ENCODE measurements at regions not wholly inside any gene's neighbourhood (a gene's known extent, or its start where the extent isn't known, plus 50 kb on each side); places are given as distances from the start of the nearest gene placed in this dataset.

DNA sequence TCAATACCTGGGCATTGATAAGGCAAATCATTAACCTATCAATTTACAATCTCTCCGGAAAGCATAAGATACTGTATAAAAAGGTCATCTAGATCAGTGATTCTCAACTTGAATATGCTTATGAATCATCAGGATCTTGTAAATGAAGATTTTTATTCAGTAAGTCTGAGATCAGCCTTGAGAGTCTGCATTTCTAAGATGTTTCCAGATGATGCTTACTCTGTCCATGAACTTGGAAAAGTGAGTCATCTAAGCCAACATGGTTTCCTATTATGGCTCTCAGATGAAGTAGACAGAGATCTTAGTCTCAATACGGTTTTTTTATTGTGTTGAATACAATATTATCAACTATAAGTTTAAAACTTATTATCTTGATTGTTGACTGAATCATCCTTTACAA, 226.4 kb upstream of the KIRREL3 start:
- H3K36me3 Mint-ChIP-seq (ENCODE audit: low read depth), result no peaks in the 10 kb centered on the region
- CTCF ChIA-PET, result no interaction called here
- DNase-seq (no peak), ATAC-seq (no peak)
- H3K27ac Mint-ChIP-seq, result no peak overlapping the region
- no peaks in the 10 kb centered on the region for H3K9me3 Mint-ChIP-seq
- TF ChIP-seq, protein P1, sequence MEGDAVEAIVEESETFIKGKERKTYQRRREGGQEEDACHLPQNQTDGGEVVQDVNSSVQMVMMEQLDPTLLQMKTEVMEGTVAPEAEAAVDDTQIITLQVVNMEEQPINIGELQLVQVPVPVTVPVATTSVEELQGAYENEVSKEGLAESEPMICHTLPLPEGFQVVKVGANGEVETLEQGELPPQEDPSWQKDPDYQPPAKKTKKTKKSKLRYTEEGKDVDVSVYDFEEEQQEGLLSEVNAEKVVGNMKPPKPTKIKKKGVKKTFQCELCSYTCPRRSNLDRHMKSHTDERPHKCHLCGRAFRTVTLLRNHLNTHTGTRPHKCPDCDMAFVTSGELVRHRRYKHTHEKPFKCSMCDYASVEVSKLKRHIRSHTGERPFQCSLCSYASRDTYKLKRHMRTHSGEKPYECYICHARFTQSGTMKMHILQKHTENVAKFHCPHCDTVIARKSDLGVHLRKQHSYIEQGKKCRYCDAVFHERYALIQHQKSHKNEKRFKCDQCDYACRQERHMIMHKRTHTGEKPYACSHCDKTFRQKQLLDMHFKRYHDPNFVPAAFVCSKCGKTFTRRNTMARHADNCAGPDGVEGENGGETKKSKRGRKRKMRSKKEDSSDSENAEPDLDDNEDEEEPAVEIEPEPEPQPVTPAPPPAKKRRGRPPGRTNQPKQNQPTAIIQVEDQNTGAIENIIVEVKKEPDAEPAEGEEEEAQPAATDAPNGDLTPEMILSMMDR (IDR thresholded peaks at IDR 0.05), result no peak
- POLR2A ChIA-PET, result no interaction called here
- no peaks in the 10 kb centered on the region for H3K4me1 Mint-ChIP-seq (ENCODE audit: low read depth)
- no peaks in the 10 kb centered on the region for H3K27me3 Mint-ChIP-seq
- H3K4me3 Mint-ChIP-seq, result no peak overlapping the region
- intact Hi-C loops (cut with micrococcal nuclease), result no loop called here

GRCh38 chr11:127226380-127226779, 225.8 kb upstream of the KIRREL3 start:
- intact Hi-C loops (cut with micrococcal nuclease), result no loop called here
- ChIA-PET POLR2A (no interaction called here), CTCF (no interaction called here)
- no peaks in the 10 kb centered on the region for H3K36me3 Mint-ChIP-seq (ENCODE audit: low read depth)
- H3K4me3 Mint-ChIP-seq, result no peak overlapping the region
- no peaks in the 10 kb centered on the region for H3K9me3 Mint-ChIP-seq
- DNase-seq (no peak), ATAC-seq (no peak)
- H3K27me3 Mint-ChIP-seq, result no peaks in the 10 kb centered on the region
- TF ChIP-seq, protein P1 (IDR thresholded peaks at IDR 0.05), result no peak
- no peaks in the 10 kb centered on the region for H3K4me1 Mint-ChIP-seq (ENCODE audit: low read depth)
- H3K27ac Mint-ChIP-seq, result no peak overlapping the region

DNA sequence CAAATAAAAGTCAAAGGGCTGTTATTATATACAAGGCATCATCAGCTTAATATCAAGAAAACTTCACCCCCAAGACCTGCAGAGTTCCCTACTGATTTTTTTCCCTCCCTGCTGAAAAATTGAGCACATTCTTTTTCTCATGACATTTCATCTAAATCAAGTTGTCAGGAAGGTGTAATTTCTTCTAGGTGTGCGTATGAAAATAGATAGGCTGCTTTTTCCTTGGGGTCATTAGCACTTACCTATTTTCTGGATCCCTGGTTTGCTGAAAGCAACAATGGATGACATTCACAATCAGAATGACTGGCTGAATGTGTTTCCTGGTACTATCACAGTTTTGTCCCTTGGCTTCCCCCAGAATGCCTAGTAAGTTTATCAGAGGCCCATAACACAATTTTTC, 225.0 kb upstream of the KIRREL3 start:
- TF ChIP-seq, protein P1 (IDR thresholded peaks at IDR 0.05), result no peak
- H3K27ac Mint-ChIP-seq, result no peak overlapping the region
- no peak for DNase-seq
- H3K36me3 Mint-ChIP-seq (ENCODE audit: low read depth), result no peaks in the 10 kb centered on the region
- no peaks in the 10 kb centered on the region for H3K4me1 Mint-ChIP-seq (ENCODE audit: low read depth)
- H3K4me3 Mint-ChIP-seq, result no peak overlapping the region
- POLR2A ChIA-PET, result no interaction called here
- H3K27me3 Mint-ChIP-seq, result no peaks in the 10 kb centered on the region
- no peak for ATAC-seq
- intact Hi-C loops (cut with micrococcal nuclease), result no loop called here
- CTCF ChIA-PET, result interaction anchor here (1.1 kb wide), 1 partner anchor 10 kb away, joined by 3 read pairs; no protein-coding TSS in a partner anchor
- no peaks in the 10 kb centered on the region for H3K9me3 Mint-ChIP-seq

- ChIA-PET POLR2A (no interaction called here), CTCF (no interaction called here)
- no peaks in the 10 kb centered on the region for H3K9me3 Mint-ChIP-seq
- H3K36me3 Mint-ChIP-seq (ENCODE audit: low read depth), result no peaks in the 10 kb centered on the region
- intact Hi-C loops (cut with micrococcal nuclease), result no loop called here
- H3K4me3 Mint-ChIP-seq, result no peak overlapping the region
- H3K27me3 Mint-ChIP-seq, result no peaks in the 10 kb centered on the region
- DNase-seq, result no peak
- no peak overlapping the region for H3K27ac Mint-ChIP-seq
- TF ChIP-seq, protein P1 (IDR thresholded peaks at IDR 0.05), result no peak
- no peak for ATAC-seq
- H3K4me1 Mint-ChIP-seq (ENCODE audit: low read depth), result no peaks in the 10 kb centered on the region
Measured at GRCh38 chr11:127224276-127224675, 223.7 kb upstream of the KIRREL3 start.

GRCh38 chr11:127223633-127224032, 223.1 kb upstream of the KIRREL3 start:
- TF ChIP-seq, protein P1 (IDR thresholded peaks at IDR 0.05), result no peak
- Mint-ChIP-seq H3K4me1 (ENCODE audit: low read depth) (no peaks in the 10 kb centered on the region), H3K9me3 (no peaks in the 10 kb centered on the region), H3K4me3 (no peak overlapping the region), H3K27me3 (no peaks in the 10 kb centered on the region), H3K36me3 (ENCODE audit: low read depth) (no peaks in the 10 kb centered on the region), H3K27ac (no peak overlapping the region)
- intact Hi-C loops (cut with micrococcal nuclease), result no loop called here
- no peak for DNase-seq
- ATAC-seq, result no peak
- ChIA-PET CTCF (no interaction called here), POLR2A (no interaction called here)
